NT2/D1 (cell line): ENCODE measurements at regions not wholly inside any gene's neighbourhood (a gene's known extent, or its start where the extent isn't known, plus 50 kb on each side); places are given as distances from the start of the nearest gene placed in this dataset.

Experiments used
- SUZ12 ChIP-seq: IDR thresholded peaks from 2 replicates; pipeline ENCODE4 v1.6.1; 2011; ENCODE audit not compliant: insufficient read length, insufficient read depth; ENCODE audit errors: extremely low read depth
- ZNF274 ChIP-seq: IDR thresholded peaks from 2 replicates; pipeline ENCODE4 v1.6.1; 2011; ENCODE audit warnings: mild to moderate bottlenecking, low read depth, low read length

GRCh38 chrX:1932231-1932630, 317.4 kb downstream of the ASMT start:
- no peak for TF ChIP-seq ZNF274
- no peak for TF ChIP-seq SUZ12
